HG02884 (cell line): ENCODE measurements at regions not wholly inside any gene's neighbourhood (a gene's known extent, or its start where the extent isn't known, plus 50 kb on each side); places are given as distances from the start of the nearest gene placed in this dataset.
"Not testable (repeated sequence)": the region's sequence is repeated elsewhere in the genome, so short reads cannot be mapped to it uniquely, and the experiment has no call there.

ENCODE experiments used
- ATAC-seq: cut with Tn5 transposase; IDR thresholded peaks from one replicate; pipeline ENCODE4 v1.9.1; 2021; ENCODE audit warnings: mild to moderate bottlenecking, moderate library complexity; ENCODE audit not compliant: unreplicated experiment

DNA sequence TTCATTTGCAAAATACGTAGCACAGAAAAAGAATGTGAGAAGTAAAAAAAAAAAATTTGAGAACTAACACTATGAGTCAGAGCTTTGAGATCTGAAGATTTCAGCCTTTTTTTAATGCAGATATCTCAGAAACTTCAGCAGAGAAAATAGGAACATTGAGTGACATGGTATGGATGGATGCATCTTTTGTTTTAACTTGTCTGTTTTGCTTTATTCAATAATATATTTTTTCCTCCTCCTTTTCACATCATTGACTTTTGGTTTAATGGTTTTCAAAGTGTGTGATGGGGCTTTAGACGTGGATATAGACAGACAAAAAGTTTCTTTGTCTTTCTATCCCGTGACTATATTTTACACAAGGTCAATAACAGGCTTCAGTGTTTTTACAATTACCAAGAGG lies 426.7 kb upstream of the FRG2C start:
- no peak for ATAC-seq

DNA sequence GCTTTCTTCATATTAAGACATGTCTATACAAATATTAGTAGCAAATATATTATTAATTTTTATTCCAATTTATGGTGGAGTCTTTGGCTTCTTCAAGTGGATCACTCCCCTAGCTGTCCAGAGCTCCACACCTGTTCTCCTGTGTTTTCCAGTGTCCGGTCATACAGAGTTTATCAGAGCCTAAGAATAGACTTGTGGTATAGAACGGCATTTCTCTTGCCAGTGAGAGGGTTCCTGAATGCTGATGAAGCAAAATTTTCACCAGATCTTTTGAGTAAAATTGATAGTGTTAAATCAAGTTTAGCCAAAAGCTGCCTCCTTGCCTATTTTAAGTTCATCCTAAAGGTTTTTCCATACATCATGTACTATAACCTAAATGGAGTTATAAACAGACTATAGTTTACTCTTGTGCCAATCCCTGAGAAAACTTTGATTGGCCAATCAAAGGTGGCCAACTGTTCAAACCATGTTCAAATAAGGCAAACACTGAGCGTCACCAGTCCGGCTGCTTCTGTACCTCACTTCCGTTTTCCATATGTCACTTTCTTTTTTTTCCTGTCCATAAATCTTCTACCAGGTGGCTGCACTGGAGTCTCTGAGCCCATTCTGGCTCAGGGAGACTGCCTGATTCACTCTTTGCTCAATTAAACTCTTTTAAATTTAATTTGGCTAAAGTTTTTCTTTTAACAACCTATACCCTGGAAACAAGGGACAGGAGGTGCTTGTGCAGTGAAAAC lies 422.7 kb upstream of the FRG2C start:
- ATAC-seq: not testable (repeated sequence)

DNA sequence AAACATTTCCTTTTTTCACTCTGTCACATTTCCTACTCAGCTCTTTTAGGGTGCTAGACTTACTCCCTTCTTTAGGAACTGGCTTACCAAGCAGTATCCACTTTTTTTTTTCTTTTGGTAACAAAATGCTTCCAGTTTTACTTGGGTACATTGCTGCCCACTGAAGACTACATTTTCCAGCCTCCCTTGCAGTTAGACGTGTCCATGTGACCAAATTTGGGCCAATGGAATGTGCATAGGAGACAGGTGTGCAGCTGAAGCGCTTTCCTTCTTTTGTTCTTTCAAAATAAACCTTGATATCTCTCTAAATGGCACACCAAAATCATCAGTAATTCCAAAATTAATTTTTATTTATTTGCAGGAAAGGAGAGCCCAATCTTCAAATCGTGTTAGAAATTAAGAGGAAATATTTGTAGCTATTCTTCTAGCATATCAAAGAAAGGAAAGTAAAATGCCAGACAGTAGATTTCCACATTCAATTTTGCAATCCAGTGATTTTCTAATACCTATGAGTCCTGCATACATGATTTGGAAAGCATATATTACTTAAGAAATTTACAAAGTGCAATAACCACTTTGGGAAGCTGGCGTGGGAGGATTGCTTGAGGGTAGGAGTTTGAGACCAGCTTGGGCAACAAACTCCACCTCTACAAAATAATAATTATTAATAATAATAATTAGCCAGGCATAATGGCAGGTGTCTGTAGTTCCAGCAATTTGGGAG lies 422.0 kb upstream of the FRG2C start:
- ATAC-seq: no peak

DNA sequence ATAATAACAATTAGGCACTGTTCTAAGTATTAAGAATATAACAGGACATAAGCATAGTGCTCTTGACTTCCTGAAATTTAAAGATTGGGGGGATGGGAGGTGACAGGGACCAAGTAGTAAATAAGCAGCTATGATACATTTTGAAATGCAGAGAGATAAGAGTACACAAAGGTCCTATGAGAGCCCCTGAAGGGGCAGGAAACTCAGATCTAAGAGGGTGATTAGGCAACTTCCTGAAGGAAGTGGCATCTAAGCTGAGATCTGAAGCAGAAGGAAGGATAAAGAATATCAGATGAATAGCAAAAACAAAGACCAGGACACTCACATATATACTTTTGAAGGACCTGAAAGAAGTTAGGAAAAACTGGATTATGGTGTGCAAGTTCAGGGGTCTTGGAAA lies 415.2 kb upstream of the FRG2C start:
- no peak for ATAC-seq

DNA sequence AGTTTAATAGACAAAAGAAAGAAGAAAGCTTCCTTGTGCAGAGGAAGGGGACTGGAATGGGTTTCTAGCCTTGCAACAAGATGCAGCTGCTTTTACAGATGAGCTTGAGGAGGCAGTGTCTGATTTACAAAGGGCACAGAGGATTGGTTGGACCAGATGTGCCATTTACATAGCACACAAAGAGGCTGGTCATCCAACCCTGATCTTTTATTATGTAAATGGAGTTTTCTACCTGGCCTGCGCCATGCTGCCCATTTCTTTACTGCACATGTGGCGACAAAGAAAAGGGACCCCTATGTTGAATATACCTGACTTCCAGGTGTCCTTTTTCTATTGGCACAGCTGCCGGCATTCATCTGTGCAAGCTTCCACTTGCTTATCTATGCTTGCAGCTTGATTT lies 409.4 kb upstream of the FRG2C start:
- no peak for ATAC-seq

DNA sequence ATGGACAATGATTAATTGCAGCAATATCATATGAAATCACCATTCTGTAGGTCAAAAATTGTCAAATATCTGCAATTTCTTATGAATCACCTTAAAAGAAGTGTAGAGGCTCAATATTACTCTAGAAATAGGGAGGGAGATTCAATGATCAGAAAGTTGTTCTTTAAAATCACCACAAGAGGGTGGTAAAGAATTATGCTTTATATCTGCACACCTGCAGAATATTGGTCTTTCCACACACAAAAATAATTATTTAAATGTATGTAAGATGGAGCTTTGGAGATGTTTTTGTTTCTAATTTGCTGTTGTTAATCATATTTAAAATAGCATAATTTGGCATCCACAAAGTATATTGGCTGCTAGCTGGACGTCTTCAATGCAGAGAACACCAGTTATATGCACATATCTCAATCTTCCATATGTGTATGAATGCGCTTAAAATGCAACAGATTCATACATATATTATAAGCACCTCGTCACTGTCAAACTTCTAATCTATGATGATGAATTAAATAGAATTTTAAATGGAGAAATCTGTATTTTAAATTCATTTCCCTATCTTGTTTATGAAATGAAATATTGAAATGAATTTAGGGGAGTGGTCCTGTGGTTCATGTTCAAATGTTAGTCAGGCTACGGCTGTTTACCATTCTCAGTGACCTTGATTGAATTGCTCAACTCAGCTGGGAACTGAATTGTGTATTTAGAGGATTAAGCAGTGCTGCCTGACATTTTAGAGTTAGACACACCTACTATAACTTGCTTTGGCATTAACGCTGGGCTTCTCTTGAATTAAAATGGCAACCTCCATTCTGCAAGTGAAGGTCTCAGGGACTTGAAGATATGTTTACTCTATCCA lies 405.1 kb upstream of the FRG2C start:
- ATAC-seq: peak; percentile 79

DNA sequence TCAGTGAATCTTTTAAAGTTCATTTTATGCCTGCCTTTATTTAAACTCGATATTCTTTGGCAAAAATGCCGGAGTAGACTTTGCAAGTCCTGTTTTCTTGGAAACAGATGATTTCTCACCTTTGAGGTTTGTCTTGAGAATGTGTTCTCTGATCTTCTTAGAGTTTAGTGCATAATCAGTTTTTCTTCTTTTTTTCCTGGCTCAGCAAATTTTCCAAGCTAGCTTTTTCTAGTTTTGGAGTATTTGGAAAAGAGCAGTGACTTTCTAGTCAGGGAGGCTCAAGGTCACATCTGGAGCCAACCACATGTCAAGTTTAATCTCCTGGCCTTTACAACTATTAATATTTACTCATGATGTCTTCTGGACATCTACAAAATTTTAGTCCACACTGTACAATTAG lies 403.2 kb upstream of the FRG2C start:
- ATAC-seq: not testable (repeated sequence)

DNA sequence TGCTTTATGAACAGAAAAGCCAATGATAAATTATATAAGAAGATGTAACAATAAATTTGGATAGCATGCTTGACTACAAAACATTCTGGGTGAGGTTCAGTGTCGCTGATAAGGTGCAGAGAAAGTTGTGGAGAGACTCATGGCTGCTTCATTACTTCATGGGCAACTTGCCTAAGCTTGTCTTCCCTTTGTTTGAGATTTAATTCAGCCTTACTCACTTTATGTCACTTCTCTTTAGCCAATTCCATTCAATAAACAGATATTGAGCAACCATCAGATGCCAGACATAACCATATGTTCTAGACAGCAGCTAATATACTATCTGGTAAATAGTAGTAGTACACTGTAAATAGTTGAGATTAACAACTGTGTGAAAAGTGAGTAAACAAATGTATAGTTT lies 401.5 kb upstream of the FRG2C start:
- ATAC-seq: no peak

DNA sequence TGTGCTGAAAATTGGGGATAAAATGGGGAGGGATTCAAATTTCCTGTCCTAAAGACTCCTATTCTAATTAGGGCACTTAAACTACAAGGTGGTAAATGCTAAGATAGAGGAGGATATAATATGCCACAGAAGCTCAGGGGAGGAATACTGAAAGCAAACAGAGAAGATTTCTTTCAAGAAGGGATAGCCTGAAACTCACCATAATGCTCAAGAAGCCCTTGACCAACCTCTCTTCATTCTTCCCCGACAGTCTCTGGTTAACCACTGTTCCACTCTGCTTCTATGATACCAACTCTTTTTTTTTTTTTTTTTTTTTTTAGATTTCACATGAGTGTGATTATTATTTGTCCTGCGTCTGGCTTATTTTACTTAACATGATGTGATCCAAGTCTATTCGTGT lies 398.2 kb upstream of the FRG2C start:
- no peak for ATAC-seq

DNA sequence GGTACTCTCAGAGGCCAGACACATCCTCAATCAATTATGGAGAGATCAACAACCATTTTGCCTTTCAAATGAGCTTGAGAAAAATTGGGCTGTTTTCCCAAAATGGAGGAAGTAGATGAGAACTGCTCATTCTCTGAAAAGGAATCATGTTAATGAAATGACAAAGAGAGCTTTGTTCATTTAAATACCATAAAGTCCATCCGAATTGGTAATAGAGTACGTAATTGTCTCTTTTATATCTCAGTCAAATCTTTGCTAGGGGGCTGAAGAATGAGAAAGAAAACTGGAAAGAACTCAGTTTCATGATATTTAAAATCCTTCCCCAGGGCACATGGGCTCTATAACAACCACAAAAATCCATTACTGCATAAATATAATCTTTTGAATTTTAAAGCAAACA lies 395.6 kb upstream of the FRG2C start:
- not testable (repeated sequence) for ATAC-seq

DNA sequence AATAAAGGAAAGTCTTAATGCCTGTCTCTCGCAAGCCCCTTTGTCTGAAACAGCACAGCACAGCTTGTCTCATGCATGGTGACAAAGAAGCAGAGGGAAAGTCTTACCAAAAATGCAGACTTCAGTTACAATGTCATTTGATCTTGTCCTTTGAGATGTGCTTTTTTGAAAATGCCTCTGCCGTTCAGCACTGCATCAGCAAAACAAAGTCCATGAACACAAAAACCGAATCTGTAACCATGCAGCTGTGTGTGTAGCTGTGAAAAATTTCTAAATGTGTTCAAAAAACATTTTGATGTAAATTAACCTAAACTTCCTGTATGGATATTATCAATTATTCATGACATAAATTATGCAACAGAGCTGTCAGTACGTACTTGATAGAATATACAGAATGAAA lies 391.9 kb upstream of the FRG2C start:
- not testable (repeated sequence) for ATAC-seq

DNA sequence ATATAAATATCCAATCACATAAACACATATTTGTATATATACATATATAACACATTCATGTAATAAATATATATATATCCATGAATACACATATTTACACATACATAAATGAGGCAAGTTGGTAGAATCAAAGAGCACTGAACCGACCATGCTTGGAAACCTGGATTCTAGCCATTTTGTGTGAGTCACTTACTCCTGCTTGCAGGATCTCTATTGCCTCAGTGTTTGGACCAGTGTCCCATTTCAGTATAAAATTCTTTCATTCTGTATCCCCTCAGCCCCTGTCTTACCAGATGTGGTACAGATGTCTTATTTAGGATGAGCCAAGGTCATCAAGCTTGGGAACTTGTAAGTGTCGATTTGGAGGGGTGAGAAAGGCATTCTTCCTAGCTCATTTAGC lies 391.4 kb upstream of the FRG2C start:
- no peak for ATAC-seq

DNA sequence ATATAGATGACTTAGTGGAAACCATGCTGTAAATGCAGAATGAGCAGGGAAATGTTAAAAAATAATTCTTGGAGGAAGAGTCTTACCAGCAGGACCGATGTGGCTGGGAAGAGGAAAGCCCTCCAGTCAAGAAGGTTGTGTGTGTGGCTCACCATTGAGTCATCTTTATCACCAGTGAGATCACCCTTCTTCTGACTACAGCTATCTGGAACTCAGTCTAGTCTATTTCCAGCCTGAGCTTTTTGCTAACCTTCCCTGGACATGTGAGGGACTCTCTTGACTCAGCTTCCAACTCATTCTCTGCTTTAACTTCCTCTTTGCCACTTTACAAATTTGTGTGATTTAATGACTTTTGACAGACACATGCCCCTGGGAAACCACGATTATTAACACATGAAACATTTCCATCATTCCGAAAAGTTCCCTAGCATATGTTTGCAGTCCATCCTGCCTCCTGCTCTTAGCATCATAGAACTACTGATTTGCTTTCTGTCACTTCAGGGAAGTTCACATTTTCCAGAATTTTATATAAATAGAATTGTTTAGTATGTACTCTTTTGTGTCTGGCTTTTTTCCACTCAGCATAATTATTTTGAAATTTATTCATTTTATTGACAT lies 378.5 kb upstream of the FRG2C start:
- not testable (repeated sequence) for ATAC-seq

DNA sequence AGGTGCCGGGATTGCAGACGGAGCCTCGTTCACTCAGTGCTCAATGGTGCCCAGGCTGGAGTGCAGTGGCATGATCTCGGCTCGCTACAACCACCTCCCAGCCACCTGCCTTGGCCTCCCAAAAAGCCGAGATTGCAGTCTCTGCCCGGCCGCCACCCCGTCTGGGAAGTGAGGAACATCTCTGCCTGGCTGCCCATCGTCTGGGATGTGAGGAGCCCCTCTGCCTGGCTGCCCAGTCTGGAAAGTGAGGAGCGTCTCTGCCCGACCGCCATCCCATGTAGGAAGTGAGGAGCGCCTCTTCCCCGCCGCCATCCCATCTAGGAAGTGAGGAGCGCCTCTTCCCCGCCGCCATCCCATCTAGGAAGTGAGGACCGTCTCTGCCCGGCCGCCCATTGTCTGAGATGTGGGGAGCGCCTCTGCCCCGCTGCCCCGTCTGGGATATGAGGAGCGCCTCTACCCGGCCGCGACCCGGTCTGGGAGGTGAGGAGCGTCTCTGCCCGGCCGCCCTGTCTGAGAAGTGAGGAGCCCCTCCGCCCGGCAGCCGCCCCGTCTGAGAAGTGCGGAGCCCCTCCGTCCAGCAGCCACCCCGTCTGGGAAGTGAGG lies 375.1 kb upstream of the FRG2C start:
- not testable (repeated sequence) for ATAC-seq

DNA sequence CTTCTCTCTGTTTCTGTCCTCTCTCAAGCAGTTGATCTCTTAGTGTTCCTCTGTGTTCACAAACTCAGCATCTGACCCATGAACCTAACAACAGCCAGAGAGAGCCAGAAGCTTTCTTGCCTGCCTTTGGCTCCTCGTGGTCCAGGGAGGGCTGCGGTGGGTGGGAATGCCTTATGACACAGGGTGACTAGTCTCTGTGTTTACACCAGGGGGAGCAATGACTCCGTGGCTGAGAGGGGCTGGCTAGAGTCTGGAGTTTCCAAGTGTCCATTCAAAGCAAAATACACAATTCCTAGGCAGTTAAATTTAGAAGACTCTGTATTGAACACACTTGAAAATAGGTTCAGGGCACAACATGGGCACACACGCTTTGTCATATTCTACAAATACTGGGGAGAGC lies 370.0 kb upstream of the FRG2C start:
- peak; percentile 89 for ATAC-seq

DNA sequence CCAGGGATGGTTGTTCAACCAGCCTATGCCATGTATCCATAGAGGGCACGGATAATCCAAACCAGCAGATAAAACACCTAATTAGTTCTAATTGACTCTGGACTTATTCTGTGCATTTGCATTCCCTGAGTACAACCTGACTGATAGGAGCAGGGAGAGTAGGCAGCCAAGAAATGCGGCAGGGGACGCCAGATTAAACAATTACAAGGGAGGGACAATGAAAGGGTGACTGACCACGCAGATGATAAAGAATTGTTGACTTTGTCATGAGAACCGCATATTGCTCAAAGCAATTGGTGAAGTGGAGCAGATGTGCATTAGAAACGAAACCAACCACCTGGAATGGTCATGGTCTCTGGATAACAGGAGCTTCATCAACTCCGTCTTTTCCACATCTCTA lies 369.1 kb upstream of the FRG2C start:
- ATAC-seq: no peak

DNA sequence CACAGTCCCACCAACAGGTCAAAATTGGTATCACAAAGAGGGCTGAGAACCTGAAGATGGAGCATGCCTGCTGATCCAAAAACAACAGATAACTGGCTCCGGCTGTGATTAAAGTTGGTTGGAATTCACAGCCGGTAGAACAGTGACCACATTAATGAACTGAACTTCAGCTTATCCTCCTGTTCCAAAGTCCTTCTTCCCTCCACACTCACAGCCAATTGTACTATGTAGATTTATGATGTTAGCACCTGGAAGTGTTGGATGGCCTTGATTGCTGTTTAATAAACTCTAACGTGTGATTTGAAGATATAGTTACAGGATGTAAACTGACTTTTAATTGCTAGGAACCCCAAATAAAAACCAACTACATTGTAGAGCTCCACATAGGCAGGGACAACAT lies 367.3 kb upstream of the FRG2C start:
- no peak for ATAC-seq

DNA sequence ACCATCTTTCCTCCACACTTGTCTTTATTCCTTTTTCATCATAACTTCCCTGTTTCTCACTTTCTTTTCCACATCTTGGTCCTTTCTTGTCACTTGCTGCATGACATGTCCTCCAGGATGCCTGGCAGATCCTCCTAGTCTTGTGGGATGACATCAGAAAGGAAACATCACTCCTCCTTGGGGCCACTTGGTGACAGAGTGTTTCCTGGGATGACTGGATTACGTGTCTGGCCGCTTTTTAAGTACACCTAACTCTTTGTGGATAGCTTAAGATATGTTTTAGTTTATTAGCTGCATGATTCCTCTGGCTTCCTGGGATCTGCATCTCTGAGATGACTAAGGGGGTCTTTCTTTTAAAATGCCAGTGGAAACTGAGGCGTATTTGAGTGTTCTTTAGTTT lies 363.5 kb upstream of the FRG2C start:
- ATAC-seq: no peak

DNA sequence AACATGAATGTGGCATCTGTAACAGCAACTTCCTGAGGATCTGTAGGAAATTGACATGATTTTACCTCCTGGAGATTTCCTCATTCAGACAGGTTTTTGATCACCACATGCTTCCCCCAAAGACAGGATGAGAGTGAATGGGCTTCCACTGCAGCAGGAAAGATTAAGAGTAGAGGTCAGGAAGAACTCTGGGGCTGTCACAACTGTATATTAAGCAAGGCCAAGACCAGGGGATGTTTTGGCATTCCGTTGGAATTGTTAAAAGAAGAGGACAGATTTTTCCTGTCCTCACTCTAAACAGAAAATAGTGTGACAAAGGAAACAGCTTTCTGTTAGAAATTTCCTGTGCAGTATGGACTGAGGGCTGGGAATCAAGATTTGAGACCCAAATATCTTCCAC lies 363.1 kb upstream of the FRG2C start:
- ATAC-seq: not testable (repeated sequence)

DNA sequence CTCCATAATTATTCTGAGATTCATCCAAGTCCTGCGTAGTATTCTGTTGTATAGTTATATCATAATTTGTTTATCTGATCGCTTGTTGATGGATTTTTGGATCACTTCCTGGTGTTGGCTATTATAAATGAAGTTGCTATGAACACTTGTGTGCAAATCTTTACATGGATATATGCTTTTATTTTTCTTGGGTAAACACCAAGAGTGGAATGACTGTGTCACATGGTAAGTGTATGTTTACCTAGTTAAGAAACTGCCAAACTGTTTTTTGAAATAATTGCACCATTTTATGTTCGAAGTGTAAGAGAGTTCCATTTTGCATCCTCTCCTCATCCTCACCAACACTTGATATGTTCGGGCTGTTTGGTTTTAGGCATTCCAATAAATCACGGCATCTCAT lies 360.4 kb upstream of the FRG2C start:
- ATAC-seq: no peak

DNA sequence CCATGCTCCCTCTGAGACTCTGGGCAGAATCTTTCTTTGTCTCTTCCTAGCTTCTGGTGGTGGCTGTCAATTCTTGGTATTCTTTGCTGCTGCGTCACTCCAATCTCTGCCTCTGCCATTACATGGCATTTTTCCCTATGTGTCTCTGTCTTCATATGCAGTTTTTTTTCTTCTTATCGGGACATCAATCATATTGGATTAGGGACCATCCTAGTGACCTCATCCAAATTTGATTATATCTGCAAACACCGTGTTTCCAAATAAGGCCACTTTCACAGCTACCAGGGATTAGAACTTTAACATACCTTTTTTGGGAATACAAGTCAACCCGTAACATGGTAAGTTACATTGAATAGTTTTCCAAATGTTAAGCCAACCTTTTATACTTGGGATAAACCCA lies 358.2 kb upstream of the FRG2C start:
- no peak for ATAC-seq
